NCI-H82 treated with DMSO at 0.1 percent for 48 hours (cell line): ENCODE measurements at regions not wholly inside any gene's neighbourhood (a gene's known extent, or its start where the extent isn't known, plus 50 kb on each side); places are given as distances from the start of the nearest gene placed in this dataset.
"Not testable (repeated sequence)": the region's sequence is repeated elsewhere in the genome, so short reads cannot be mapped to it uniquely, and the experiment has no call there.

ENCODE experiments used
- DNase-seq: peaks from one replicate; lab custom pipeline; 2025; ENCODE audit not compliant: unreplicated experiment; lab: John Stamatoyannopoulos, UW

GRCh38 chr14:65959563-65960024 lies 526.6 kb upstream of the CCDC196 start:
- DNase-seq = no peak

GRCh38 chr14:65961004-65961403 lies 525.2 kb upstream of the CCDC196 start:
- DNase-seq = no peak

DNA sequence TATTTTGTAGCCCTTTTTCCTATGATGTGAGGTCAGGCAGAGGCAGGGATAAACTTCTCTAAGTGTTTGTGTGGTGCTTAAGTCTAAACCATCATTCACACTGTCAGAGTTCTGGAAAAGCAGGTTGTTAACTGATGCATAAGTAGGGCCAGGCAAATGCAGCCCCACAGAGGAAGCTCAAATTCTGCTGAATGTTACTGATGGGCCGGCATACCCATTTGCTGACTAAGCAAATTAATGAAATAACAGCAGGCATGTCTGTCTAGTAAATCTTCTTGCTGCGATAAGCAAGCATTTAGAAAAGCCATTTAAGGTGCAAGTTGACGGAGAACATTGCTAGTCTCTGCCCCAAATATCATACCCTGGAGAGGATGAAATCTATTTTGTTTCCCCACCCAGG lies 523.2 kb upstream of the CCDC196 start:
- DNase-seq = no peak

- no peak for DNase-seq
Observed at GRCh38 chr14:65964366-65964765, 521.8 kb upstream of the CCDC196 start.

DNA sequence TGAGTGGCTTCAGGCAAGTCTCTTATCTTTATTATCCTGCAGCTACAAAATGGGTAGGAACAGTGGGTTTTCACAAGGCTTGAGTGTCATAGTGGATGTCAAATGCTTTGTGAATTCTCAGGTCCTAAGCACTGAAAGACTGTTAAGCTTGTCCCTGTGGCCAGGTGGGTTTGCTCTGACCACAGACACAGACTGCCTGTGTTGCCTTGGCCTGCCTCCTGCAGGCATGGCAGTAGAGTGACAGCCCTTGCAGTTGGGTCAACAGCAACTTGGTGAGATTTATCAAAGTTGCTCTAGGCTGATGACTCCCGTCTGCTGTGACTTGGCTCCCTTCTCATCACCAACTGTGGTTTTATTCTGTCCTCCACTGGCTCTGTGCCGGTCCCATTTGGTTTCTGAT lies 520.0 kb upstream of the CCDC196 start:
- no peak for DNase-seq

- no peak for DNase-seq
Observed at GRCh38 chr14:65972346-65972870, 513.8 kb upstream of the CCDC196 start.

DNA sequence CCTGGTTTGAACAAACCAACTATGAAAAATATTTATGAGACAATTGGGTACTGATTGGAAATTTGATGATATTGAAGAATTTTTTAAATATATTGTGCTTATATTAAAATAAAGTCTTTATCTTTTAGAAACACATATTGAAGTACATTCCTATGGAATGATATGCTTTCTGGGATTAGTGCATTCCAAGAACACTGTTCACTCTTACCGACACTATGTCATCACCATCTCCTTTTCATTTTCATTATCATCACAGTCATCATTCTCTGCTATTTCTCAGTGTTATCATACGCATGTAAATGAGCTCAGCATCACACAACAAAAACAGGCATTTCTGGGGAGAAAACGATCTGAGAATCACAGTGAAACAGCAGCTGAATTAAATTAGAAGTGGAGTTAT lies 513.3 kb upstream of the CCDC196 start:
- DNase-seq = no peak

DNA sequence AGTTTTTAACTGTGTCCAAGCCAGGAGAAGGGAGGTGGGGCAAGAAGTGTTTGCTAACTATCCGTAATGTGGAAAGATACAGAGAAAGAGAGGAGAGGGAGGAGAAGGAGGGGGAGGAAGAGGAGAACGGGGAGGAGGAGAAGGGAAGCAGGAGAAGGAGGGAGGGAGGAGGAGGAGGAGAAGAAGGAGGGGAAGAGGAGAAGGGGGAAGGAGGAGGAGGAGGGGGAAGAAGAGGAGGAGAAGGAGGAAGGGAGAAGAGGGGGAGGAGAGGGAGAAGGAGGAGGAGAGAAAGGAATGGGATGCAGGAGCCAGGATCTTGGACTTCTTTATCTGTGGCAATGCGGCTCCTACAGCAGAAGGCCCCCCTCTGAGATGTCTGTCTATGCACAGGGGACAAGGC lies 510.3 kb upstream of the CCDC196 start:
- no peak for DNase-seq

DNA sequence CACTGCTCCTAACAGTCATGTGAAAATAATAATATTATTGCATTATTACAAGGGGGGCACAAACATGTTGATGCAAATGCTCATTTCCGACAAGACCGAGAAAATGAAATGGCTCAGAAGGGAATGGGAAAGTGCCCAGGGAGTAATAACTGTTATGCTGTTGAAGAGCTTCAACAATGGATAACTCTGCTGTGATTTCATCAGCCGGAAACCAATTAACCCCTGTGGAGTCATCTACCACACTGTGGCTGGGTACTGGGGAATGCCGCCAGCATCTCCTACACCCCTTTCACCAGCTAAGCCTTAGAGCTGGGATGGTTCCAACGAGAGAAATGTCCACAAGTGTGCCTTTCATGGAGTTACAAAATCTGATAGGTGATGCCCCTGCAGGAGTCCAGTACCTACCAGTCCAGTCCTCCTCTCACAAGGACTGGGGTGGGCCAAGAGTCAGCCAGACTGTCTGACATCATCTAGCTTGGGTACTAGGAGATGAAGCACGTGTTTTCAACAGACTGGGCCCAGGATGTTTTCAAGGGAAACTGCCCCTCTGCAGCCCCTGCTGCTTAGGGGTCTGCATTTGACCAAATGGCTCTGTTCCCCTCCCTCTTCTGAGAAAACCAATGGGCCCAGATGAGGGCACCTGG lies 509.3 kb upstream of the CCDC196 start:
- no peak for DNase-seq

GRCh38 chr14:65981192-65981843 lies 504.9 kb upstream of the CCDC196 start:
- no peak for DNase-seq

DNA sequence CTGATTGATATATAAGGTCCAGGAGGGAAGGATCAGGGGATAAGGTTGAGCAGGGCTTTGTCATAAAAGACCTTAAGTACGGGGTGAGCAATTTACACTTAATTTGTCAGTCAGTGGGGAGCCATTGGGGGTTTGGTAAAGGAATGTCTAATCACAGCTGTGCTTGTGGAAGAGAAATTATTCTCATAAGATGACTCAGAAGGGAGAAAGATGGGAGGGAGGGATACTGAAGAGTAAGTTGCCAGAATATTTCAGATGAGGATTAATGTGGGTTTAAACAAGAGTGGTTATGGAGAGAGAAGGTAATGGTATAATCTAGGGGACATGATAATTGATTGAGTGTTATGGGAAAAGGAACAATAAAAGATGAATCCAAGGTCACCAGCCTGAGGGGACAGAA lies 500.1 kb upstream of the CCDC196 start:
- DNase-seq = no peak

- no peak for DNase-seq
Observed at GRCh38 chr14:65989981-65990380, 496.2 kb upstream of the CCDC196 start.

GRCh38 chr14:65991104-65991503 lies 495.1 kb upstream of the CCDC196 start:
- DNase-seq = no peak

- DNase-seq = not testable (repeated sequence)
Observed at GRCh38 chr14:65991935-65992334, 494.2 kb upstream of the CCDC196 start.

- no peak for DNase-seq
Observed at GRCh38 chr14:65993103-65993502, 493.1 kb upstream of the CCDC196 start.

DNA sequence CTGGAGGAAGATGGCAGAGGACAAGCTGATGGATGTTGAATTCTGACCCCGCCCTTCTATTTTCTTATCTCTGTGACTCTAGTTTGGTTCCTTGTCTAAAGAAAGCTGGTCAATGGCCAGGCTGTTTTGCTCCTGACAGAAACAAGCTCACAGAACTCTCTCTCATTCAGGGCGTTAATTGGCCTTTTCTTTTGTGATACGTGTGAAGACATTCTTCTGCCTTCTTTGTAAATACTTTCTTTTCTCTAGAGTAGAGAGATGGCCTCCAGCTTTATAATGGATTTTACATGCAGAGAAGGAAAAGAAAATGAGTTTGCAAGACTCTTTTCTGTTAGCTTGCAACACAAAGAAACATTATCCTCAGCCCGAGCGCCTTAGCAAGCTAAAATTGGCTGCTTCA lies 492.2 kb upstream of the CCDC196 start:
- DNase-seq = no peak

- no peak for DNase-seq
Observed at GRCh38 chr14:65997347-65997746, 488.8 kb upstream of the CCDC196 start.

DNA sequence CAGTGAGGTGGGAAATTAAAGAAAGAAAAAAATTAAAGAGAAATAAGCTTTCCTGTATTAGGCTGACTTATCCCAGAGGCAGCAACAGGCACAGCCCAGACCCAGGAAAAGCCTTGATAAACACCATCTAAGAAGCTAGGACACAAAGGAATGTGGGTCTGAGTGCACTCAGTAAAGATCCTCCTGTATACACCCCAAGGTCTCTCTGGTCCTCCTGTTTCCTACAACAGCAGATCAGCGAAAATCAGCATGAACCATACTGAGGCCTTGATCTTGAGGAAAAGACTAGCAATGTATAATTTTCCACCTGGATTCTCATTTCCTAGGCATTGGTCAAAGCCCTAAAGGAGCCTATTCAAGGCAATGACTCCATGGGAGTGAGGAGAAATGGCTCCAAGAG lies 486.3 kb upstream of the CCDC196 start:
- DNase-seq = no peak

GRCh38 chr14:66000766-66001165 lies 485.4 kb upstream of the CCDC196 start:
- DNase-seq = no peak

- no peak for DNase-seq
Observed at GRCh38 chr14:66001356-66001755, 484.8 kb upstream of the CCDC196 start.

DNA sequence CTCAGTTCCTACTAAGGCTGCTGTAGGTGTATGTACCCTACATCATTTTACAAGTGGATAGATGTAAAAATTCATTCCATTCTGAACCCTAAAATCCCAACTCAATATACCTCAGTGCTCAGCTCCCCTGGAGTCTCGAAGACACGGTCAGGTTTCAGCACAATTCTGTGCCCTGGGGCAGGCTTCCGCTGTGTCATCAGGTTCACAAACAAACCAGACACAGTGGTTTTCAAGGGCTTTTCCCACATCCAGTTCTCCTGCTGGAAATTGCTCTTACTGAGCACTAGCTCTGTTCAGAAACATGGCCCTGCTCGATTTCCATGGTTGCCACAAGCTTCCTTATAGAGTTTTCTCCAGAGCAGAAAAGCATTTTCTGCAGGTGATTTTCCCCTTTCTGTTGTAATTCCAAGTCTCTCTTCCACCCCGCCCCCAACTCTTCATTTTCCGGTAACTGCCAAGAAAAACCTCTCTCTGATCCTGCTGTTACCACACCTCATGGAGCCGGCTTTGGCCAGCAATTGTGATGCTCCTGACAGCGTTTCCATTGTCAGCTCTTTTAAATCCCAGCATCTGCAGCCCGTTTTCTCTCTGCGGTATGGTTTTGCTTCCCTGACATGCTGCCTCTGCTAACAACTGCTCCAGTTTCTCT lies 483.0 kb upstream of the CCDC196 start:
- DNase-seq = no peak

DNA sequence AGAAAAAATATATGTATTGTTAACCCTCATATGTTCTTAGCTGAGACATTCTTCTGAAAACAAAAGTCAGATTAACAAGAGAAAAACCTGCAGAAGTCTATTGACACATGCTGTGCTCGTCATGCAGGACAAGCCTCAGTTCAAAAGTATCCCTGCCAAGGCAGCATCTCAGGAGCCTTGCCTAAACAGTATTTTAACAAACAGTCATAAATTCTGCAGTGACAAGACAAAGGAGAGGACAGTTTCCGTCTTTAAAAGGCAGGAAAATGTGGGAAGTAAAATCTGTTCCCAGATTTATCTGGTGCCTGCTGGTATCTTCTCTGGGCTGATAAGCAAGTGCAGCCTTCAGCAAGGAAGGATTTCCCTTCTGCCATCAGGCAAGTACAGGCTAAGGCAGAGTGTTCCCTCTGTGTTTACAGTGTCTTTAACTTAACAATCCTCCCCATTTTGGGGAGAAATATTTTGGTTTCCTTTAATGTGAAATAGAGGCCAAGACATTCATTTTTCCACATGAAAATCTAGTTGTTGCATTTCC lies 480.2 kb upstream of the CCDC196 start:
- no peak for DNase-seq
